GM21367 (cell line): ENCODE measurements at regions not wholly inside any gene's neighbourhood (a gene's known extent, or its start where the extent isn't known, plus 50 kb on each side); places are given as distances from the start of the nearest gene placed in this dataset.

Experiments used
- ATAC-seq: cut with Tn5 transposase; IDR thresholded peaks from one replicate; pipeline ENCODE4 v1.9.1; 2021; ENCODE audit not compliant: unreplicated experiment

- ATAC-seq, result no peak
Observed at GRCh38 chr10:91694170-91694794, 61.4 kb upstream of the PPP1R3C start.

- ATAC-seq, result no peak
Observed at GRCh38 chr10:91691981-91692380, 59.1 kb upstream of the PPP1R3C start.

DNA sequence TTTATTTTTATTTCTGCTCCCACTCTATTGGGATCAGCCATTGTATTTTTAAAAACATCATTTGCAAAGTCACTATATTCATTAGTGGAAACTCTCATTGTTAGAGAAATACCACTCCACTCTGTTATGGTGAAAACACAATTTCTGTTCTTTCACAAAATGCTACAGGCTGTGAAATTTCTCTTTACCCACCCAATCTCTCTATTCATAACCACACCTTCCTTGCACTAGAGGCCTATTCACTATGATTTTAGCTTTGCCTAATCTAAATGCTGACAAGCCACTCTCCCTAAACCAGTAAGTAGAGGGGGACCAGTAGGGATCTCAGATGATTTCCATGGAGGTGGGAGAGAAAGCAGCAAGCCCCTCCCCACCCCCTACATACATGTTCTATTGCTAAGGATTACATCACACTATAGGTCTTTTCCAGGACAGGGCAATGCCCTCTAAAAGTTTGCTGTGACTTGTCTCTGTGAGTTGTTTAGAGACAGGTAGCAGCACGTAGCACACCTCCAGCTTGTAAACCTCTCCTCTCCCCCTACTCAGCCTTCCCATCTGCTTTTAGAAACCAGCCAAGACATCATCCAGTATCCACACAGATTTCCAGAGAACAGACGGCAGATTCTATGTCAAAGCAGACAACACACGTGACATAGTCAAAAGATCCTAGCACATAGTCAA is 58.3 kb upstream of the PPP1R3C start:
- no peak for ATAC-seq

GRCh38 chr10:91690412-91690811 is 57.5 kb upstream of the PPP1R3C start:
- no peak for ATAC-seq

- ATAC-seq, result no peak
Observed at GRCh38 chr10:91689731-91690168, 56.9 kb upstream of the PPP1R3C start.

DNA sequence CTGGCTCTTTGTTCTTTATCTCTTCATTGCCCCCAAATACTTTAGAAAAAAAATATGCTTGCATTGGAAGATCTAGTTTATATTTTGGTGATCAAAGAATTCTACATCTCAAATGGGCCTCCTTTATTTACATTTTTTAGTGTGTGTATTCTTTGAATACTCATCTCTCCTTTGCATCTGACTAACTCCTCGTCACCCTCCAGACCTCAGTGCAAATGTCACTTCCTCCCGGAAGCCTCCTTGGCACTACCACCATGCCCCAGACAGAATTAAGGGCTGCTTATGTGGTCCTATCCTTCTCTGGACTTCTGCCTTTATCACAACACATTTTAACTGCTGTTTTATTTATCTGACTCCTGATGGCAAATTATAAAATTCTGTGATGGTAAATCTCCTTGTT is 52.0 kb upstream of the PPP1R3C start:
- ATAC-seq, result no peak

DNA sequence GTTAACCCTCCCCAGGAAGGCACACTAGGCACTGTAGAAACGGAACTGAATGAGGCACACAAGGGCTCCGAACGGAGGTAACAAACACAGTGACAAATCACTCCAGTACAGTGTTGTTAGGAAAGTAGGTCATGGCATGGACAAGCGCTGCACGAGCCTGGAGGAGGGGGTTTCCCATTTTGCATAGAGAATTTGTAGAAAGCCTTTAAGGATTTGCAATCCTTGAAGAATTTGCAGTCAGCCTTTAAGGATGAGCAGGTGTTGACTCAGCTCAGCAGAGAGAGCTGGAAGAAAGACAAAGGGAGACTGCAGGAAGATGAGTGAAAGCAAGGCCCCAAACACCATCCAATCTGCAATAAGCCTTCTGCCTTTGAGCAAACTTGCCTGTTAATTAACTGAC is 51.1 kb upstream of the PPP1R3C start:
- no peak for ATAC-seq

GRCh38 chr10:91682912-91683311 is 50.0 kb upstream of the PPP1R3C start:
- no peak for ATAC-seq
